Heart right ventricle (tissue), 16 donors: ENCODE measurements at regions not wholly inside any gene's neighbourhood (a gene's known extent, or its start where the extent isn't known, plus 50 kb on each side); places are given as distances from the start of the nearest gene placed in this dataset.

Experiments used
- ATAC-seq, 8 donors: fragments of 200-7000 bp; cut with Tn5 transposase; one replicate each; pipeline ENCODE4 v1.9.1; 2020; ENCODE audit warnings: mild to moderate bottlenecking in 8 of 8, moderate library complexity in 8 of 8, moderate number of reproducible peaks in 1 of 8
- DNase-seq, 2 donors: peaks; one replicate each; pipeline ENCODE4 v3.0.0-alpha.2; 2020
- H3K27ac ChIP-seq, 10 donors: fragments of 200-600 bp; sonication (generic) in 2 of 10; one replicate each; pipeline versions ENCODE4 v1.5.0 to v1.8.0; 2020 to 2022; ENCODE audit warnings: mild to moderate bottlenecking in 3 of 10
- H3K27me3 ChIP-seq, 7 donors: fragments of 200-600 bp; one replicate each; pipeline ENCODE4 v1.8.0; 2021 to 2022; ENCODE audit warnings: mild to moderate bottlenecking in 2 of 7
- H3K36me3 ChIP-seq, 9 donors: fragments of 200-600 bp; sonication (generic) in 1 of 9; one replicate each; pipeline versions ENCODE4 v1.5.0 to v1.8.0; 2020 to 2022; ENCODE audit warnings: mild to moderate bottlenecking in 2 of 9
- H3K4me1 ChIP-seq, 9 donors: fragments of 200-600 bp; sonication (generic) in 1 of 9; one replicate each; pipeline versions ENCODE4 v1.5.0 to v1.8.0; 2020 to 2022; ENCODE audit warnings: mild to moderate bottlenecking in 4 of 9
- H3K4me3 ChIP-seq, 10 donors: fragments of 200-600 bp; sonication (generic) in 2 of 10; one replicate each; pipeline versions ENCODE4 v1.5.0 to v1.8.0; 2020 to 2022; ENCODE audit warnings: mild to moderate bottlenecking in 7 of 10, moderate library complexity in 2 of 10
- H3K9me3 ChIP-seq, 11 donors: fragments of 200-600 bp in 10 of 11; sonication (generic) in 2 of 11; one replicate each; pipeline versions ENCODE4 v1.5.0 to v1.8.0; 2013 to 2022; ENCODE audit warnings: mild to moderate bottlenecking in 2 of 11, control low read depth in 1 of 11, moderate library complexity in 1 of 11
- WGBS, 2 donors: extraction: QIAGEN DNeasy Blood & Tissue Kit; methylation state at CpG; one replicate each; pipeline ENCODE4 v1.1.7; 2013; ENCODE audit warnings: inconsistent platforms in 1 of 2; 5-methylcytosine and 5-hydroxymethylcytosine counted together
- intact Hi-C, 10 donors: fragments of 100-400 bp; cut with DNase I; formaldehyde crosslinking; loops; one replicate each; pipeline versions ENCODE4 v1.11.1 to v1.14.2; 2022
- TF ChIP-seq, protein P1 (sequence below), 9 donors: fragments of 200-600 bp; sonication (generic) in 2 of 9; IDR thresholded peaks; one replicate each; pipeline versions ENCODE4 v1.5.0 to v1.8.0; 2021 to 2022; ENCODE audit warnings: antibody characterized with exemption in 9 of 9, mild to moderate bottlenecking in 5 of 9, moderate library complexity in 1 of 9
- donor health status: Arrhythmogenic right ventricular cardiomyopathy.
- donor health status: ischemic (EF 13 %, LVEDD 7.1; RV severe dilation, severe dysfunction).
- donor health status: healthy with polysubstance abuse.
- donor health status: DM: no; HTN: yes; CAD: no.
- donor health status: DM: no; HTN: no; CAD: no.
- donor health status: ischemic (EF 25% LVEDD 6.9; RV normal size, moderate dysfunction).
- donor health status: ischemic (EF 25% LVEDD 5.7; RV mildly dilated, moderate dysfunction).
- donor health status: healthy.
- donor health status: DM: yes; HTN: yes; CAD: no.
- donor health status: Ischemic cardiomyopathy.
- donor health status: ischemic (EF 35%, LVEDD 5.7; RV mildly dilated, moderate dysfunction).
- donor health status: nonischemic (EF 11% LVEDD 7.7; RV severe dilation, severe dysfunction).
- donor health status: DM: yes; HTN: yes; CAD: no.
- donor health status: PGD.
- donor health status: ischemic (EF 29% LVEDD 5.4; RV normal size, mild dysfunction).
- donor health status: nonischemic (EF 23%, LVEDD 6.1; RV moderate dilation, normal function).

DNA sequence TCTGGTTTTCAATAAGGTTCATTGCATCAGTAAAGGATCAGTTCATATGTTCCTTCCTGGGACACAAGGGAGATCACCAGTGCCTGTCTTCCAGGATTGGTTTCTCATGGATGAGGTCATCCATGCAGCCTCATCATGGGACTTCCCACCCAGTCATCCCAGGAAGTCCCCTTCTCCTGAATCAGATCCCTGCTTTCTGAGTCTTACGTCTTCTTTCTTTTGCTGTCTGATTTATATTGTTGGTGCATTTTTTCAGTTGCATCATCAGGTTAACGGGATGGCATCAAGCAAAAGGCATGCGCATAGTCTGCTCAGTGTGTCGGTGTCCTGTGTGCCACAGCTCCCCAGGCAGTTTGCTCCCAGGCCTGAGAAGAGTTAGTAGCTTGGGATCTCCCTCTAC, 105.9 kb downstream of the SOX11 start:
- no peaks in the 10 kb centered on the region for H3K27me3 ChIP-seq
- 91 to 94% methylated on average over 4 of the region's 4 CpGs for WGBS, 2 donors
- no peak overlapping the region for H3K27ac ChIP-seq
- peaks cover 0 to 6% (median 0%) of the 10 kb centered on the region in 11 donors for H3K9me3 ChIP-seq
- no peaks in the 10 kb centered on the region for H3K36me3 ChIP-seq
- ATAC-seq = no peak
- no peaks in the 10 kb centered on the region for H3K4me1 ChIP-seq
- intact Hi-C loops = no loop called here
- TF ChIP-seq, protein P1, sequence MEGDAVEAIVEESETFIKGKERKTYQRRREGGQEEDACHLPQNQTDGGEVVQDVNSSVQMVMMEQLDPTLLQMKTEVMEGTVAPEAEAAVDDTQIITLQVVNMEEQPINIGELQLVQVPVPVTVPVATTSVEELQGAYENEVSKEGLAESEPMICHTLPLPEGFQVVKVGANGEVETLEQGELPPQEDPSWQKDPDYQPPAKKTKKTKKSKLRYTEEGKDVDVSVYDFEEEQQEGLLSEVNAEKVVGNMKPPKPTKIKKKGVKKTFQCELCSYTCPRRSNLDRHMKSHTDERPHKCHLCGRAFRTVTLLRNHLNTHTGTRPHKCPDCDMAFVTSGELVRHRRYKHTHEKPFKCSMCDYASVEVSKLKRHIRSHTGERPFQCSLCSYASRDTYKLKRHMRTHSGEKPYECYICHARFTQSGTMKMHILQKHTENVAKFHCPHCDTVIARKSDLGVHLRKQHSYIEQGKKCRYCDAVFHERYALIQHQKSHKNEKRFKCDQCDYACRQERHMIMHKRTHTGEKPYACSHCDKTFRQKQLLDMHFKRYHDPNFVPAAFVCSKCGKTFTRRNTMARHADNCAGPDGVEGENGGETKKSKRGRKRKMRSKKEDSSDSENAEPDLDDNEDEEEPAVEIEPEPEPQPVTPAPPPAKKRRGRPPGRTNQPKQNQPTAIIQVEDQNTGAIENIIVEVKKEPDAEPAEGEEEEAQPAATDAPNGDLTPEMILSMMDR (IDR thresholded peaks at IDR 0.05) = no peak
- DNase-seq = no peak
- H3K4me3 ChIP-seq = no peak overlapping the region

DNA sequence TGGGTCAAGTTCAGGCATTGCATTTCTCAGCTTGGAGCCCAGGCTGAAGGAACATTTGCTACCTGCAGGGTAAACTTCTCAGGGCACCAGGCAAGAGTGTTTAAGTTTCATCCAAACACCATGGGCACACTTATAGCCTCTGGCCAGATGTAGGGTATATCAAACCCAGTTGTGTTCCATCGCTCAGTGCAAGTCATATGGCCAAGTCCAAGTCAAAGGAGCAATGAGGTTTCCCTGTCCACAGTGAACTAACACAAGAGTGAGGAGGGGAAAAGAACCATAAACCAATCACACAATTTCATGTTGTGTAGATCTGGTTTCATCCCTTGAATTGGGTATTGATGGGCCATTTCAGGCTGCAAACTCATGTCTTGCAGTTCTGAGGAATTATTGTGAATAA, 107.2 kb downstream of the SOX11 start:
- Histone ChIP-seq H3K27ac (no peak overlapping the region), H3K36me3 (no peaks in the 10 kb centered on the region), H3K4me3 (no peak overlapping the region), H3K4me1 (no peaks in the 10 kb centered on the region), H3K9me3 (peaks cover 0 to 6% (median 0%) of the 10 kb centered on the region in 11 donors), H3K27me3 (no peaks in the 10 kb centered on the region)
- TF ChIP-seq, protein P1 (IDR thresholded peaks at IDR 0.05) = no peak
- WGBS, 2 donors = 96 to 98% methylated on average over 1 of the region's 1 CpG
- no peak for DNase-seq
- intact Hi-C loops = no loop called here
- no peak for ATAC-seq

DNA sequence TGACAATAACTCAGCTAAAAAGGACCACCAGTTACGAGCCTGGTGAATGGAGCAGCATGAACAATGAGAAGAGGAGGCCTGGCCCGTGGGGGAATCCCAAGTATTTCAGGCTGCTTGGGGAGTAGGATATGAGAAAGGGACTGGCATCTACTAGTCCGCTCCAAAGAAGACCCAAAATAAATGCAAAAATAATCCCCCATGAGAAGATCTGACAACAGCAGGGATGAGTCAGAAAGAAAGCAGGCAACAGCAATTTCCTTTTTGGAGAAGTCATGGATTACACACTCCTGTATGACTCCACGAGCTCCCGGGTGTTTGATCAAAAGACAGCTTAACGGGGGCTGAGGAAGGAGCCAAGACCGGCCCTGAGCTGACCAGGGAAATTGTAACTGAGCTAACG, 111.4 kb downstream of the SOX11 start:
- ATAC-seq = no peak
- H3K27me3 ChIP-seq = peaks cover 0 to 8% (median 0%) of the 10 kb centered on the region in 7 donors
- no peak overlapping the region for H3K4me3 ChIP-seq
- no peaks in the 10 kb centered on the region for H3K36me3 ChIP-seq
- peaks cover 0 to 6% (median 0%) of the 10 kb centered on the region in 11 donors for H3K9me3 ChIP-seq
- WGBS, 2 donors = 40 to 56% methylated on average over 8 of the region's 8 CpGs
- H3K4me1 ChIP-seq = no peaks in the 10 kb centered on the region
- H3K27ac ChIP-seq = no peak overlapping the region
- intact Hi-C loops = no loop called here
- TF ChIP-seq, protein P1 (IDR thresholded peaks at IDR 0.05) = no peak
- no peak for DNase-seq

DNA sequence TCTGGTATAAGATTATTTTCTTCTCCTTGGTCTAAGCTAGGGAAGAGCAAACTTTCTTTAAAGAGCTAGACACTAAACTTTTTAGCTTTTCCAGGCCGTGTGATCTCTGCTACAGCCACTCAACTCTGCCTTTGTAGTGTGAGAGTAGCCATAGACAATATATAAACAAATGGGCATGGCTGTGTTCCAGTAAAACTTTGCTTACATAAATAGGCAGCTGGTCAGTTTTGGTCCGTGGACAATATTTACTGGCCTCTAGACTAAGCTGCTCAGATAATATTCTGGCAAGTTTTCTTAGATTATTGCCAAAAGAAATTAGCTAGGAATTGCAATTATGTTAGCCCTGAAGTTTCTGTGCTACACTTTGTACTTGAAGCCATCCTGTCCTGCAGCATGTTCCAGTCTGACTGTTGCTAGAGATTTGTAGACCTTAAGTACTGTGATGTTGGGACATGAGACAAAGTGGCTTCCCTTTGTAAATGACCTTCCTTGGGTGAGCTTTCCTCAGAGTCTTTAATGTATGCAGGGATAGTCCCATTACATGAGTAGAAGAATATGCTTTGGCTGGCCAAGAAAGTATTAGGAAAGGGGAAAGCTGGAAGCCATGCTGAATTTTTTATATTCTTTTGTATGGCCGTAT, 126.9 kb downstream of the SOX11 start:
- no peak overlapping the region for H3K4me3 ChIP-seq
- intact Hi-C loops = no loop called here
- TF ChIP-seq, protein P1 (IDR thresholded peaks at IDR 0.05) = no peak

More for the DNA sequence above, 126.9 kb downstream of the SOX11 start:
- no peaks in the 10 kb centered on the region for H3K27me3 ChIP-seq
- no peak for DNase-seq
- no peak overlapping the region for H3K27ac ChIP-seq
- H3K9me3 ChIP-seq = peaks cover 0 to 5% (median 0%) of the 10 kb centered on the region in 11 donors
- 42 to 43% methylated on average over 3 of the region's 3 CpGs for WGBS, 2 donors
- no peak for ATAC-seq
- no peaks in the 10 kb centered on the region for H3K36me3 ChIP-seq
- H3K4me1 ChIP-seq = peaks cover 0 to 8% (median 0%) of the 10 kb centered on the region in 9 donors
